ENCODE measurements at regions not wholly inside any gene's neighbourhood (a gene's known extent, or its start where the extent isn't known, plus 50 kb on each side); places are given as distances from the start of the nearest gene placed in this dataset.

GRCh38 chr6:147895272-147895671 lies 386.8 kb downstream of the SAMD5 start:
- TF ChIP-seq CTCF (IDR thresholded peaks at IDR 0.05) (no peak), PREB (CRISPR knock-in tag; IDR thresholded peaks at IDR 0.05; ENCODE audit: borderline replicate concordance) (no peak), NFE2L1 (CRISPR knock-in tag; IDR thresholded peaks at IDR 0.05) (no peak), TEAD1 (CRISPR knock-in tag; IDR thresholded peaks at IDR 0.05) (no peak), JUN (CRISPR knock-in tag; IDR thresholded peaks at IDR 0.05) (no peak), ATF3 (CRISPR knock-in tag; conservative IDR thresholded peaks at IDR 0.05) (no peak), ZSCAN18 (CRISPR knock-in tag; IDR thresholded peaks at IDR 0.05) (no peak), NFYB (CRISPR knock-in tag; conservative IDR thresholded peaks at IDR 0.05; ENCODE audit: low read depth) (no peak)
- TF ChIP-seq, protein P1, sequence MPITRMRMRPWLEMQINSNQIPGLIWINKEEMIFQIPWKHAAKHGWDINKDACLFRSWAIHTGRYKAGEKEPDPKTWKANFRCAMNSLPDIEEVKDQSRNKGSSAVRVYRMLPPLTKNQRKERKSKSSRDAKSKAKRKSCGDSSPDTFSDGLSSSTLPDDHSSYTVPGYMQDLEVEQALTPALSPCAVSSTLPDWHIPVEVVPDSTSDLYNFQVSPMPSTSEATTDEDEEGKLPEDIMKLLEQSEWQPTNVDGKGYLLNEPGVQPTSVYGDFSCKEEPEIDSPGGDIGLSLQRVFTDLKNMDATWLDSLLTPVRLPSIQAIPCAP (CRISPR knock-in tag; IDR thresholded peaks at IDR 0.05), result no peak
- TF ChIP-seq, protein P2, sequence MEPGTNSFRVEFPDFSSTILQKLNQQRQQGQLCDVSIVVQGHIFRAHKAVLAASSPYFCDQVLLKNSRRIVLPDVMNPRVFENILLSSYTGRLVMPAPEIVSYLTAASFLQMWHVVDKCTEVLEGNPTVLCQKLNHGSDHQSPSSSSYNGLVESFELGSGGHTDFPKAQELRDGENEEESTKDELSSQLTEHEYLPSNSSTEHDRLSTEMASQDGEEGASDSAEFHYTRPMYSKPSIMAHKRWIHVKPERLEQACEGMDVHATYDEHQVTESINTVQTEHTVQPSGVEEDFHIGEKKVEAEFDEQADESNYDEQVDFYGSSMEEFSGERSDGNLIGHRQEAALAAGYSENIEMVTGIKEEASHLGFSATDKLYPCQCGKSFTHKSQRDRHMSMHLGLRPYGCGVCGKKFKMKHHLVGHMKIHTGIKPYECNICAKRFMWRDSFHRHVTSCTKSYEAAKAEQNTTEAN (CRISPR knock-in tag; IDR thresholded peaks at IDR 0.05), result no peak
- TF ChIP-seq, protein P3, sequence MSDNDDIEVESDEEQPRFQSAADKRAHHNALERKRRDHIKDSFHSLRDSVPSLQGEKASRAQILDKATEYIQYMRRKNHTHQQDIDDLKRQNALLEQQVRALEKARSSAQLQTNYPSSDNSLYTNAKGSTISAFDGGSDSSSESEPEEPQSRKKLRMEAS (CRISPR knock-in tag; IDR thresholded peaks at IDR 0.05), result no peak
- TF ChIP-seq, protein P4, sequence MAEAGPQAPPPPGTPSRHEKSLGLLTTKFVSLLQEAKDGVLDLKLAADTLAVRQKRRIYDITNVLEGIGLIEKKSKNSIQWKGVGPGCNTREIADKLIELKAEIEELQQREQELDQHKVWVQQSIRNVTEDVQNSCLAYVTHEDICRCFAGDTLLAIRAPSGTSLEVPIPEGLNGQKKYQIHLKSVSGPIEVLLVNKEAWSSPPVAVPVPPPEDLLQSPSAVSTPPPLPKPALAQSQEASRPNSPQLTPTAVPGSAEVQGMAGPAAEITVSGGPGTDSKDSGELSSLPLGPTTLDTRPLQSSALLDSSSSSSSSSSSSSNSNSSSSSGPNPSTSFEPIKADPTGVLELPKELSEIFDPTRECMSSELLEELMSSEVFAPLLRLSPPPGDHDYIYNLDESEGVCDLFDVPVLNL (CRISPR knock-in tag; IDR thresholded peaks at IDR 0.05; ENCODE audit: borderline replicate concordance, low read depth), result no peak
- TF ChIP-seq, protein P5, sequence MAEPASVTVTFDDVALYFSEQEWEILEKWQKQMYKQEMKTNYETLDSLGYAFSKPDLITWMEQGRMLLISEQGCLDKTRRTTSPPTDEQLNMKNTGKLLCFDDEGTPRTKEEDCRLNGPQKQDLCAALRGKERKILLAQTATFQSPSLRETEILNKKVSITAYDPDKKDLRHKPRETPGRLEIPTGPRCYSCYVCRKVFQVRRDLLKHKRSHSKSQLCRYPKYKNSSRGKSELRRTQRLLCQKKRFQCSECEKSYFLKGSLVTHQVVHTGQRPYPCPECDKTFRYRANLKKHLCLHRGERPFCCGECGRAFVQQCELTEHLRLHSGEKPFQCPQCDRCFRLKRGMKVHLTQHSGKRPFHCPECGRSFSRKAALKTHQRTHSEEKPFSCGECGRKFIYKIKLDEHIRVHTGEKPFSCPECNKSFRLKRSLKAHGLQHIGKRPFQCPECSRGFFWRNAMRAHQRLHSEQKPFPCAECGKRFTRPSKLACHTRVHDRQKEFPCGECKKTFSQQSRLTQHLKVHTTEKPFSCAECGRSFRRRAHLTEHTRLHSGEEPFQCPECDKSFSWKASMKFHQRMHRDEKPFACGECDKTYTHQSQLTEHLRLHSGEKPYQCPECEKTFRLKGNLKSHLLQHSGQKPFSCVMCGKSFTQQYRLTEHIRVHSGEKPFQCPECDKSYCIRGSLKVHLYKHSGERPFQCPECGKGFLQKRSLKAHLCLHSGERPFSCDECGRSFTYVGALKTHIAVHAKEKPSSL (CRISPR knock-in tag; conservative IDR thresholded peaks at IDR 0.05), result no peak
